SK-N-SH (cell line): ENCODE measurements at regions not wholly inside any gene's neighbourhood (a gene's known extent, or its start where the extent isn't known, plus 50 kb on each side); places are given as distances from the start of the nearest gene placed in this dataset.

Experiments used
- EP300 ChIP-seq, 2 experiments: IDR thresholded peaks; 2 replicates each; pipeline versions ENCODE4 v1.4.0 to v1.6.1; 2012; ENCODE audit warnings: borderline replicate concordance in 1 of 2, low read depth in 1 of 2, low read length in 1 of 2
- GABPA ChIP-seq: IDR thresholded peaks from 2 replicates; pipeline ENCODE4 v1.4.0; 2012; ENCODE audit warnings: low read depth, mild to moderate bottlenecking
- SIN3A ChIP-seq: IDR thresholded peaks from 2 replicates; pipeline ENCODE4 v1.6.1; 2012; ENCODE audit warnings: low read depth, mild to moderate bottlenecking, low read length, moderate library complexity, borderline replicate concordance

- TF ChIP-seq GABPA (no peak), SIN3A (no peak), EP300 (IDR thresholded peaks at IDR 0.05; ENCODE audit: borderline replicate concordance in 1 of 2, low read depth in 1 of 2, low read length in 1 of 2) (no peak)
These were observed 146.4 kb upstream of the SMIM23 start for GRCh38 chr5:171639205-171639621.
